Superior temporal gyrus (tissue), 1 donor: ENCODE measurements at regions not wholly inside any gene's neighbourhood (a gene's known extent, or its start where the extent isn't known, plus 50 kb on each side); places are given as distances from the start of the nearest gene placed in this dataset.
A peak's percentile ranks its signal among the peaks of the same experiment; 100 is the strongest.
"Not testable (repeated sequence)": the region's sequence is repeated elsewhere in the genome, so short reads cannot be mapped to it uniquely, and the experiment has no call there.

Experiments
- DNase-seq: peaks from one replicate; pipeline ENCODE4 v3.0.0-alpha.2; 2016; ENCODE audit errors: extremely low spot score

DNA sequence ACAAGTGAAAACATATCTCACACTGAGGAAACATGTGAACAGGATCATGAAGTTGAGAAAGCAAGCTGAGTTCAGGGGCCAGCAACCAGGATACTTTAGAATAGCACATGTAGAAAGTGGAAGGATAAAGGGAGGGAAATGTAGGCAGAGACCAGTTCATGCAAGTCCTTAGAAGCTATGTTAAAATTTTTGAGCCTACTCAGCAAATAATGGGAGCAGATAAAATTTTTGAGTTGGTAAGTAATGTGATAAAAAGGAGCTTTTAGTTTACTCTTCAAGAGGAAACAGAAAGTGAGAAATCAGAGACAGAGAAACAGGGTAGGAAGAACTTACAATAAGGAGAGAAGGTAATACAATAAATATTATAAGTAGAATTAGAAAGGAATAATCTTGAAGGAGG lies 105.6 kb upstream of the ZBTB20 start:
- no peak for DNase-seq

GRCh38 chr3:115254492-115255196 lies 107.6 kb upstream of the ZBTB20 start:
- DNase-seq = no peak

GRCh38 chr3:115255197-115255585 lies 108.1 kb upstream of the ZBTB20 start:
- DNase-seq = no peak

- no peak for DNase-seq
These were observed 123.8 kb upstream of the ZBTB20 start for GRCh38 chr3:115270849-115271248.

DNA sequence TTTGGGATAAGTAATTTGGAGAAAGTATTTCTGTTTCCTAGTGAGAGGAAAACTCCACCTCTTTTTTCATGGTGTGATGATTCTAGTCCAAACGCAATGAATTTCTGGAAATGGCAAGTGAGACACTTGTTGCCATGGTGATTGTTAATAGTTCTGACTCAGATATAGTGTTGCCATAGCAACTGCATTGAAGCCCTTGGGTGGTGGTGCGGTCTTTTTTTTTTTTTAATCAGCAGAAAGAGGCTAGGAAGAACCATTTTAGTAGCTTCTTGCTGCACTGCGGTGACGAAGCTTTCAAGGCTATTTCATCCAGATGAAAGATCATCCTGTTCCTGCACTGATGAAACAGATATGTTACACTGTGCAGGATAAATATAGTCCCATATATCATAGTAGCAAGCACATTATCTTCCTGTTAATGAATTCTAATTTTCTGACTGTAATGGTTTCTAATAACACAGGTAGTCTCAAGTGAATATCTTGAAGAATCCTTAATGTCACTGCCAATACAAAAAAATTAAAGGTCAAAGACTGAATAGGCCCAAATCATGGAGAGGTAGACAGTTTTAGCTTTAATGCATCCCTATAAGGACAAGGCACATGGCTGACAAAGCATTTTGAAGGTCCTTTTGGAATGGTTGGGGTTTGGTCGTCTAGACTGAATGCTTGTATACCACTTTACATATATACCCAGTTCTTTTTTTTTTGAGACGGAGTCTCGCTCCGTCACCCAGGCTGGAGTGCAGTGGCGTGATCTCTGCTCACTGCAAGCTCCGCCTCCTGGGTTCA lies 125.1 kb upstream of the ZBTB20 start:
- peak; percentile 83 for DNase-seq

- no peak for DNase-seq
These were observed 128.8 kb upstream of the ZBTB20 start for GRCh38 chr3:115275896-115276295.

DNA sequence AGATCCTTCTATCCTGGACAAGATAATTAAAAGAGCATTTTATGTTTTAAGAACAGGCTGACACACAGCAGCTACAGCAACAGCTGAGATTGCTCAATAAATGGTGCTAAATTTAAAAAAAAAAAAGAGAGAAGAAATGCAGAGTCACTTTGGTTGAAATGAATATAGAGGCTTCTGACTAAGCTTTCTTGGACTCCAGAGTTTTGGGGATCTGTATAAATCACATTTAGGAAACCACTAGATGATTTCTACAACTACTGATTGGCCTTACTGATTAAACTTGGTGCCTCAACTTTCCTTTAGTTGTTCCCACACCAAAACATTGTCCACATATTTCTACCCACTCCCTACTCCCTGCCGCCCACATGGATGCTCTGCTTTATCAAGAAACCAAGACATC lies 132.9 kb upstream of the ZBTB20 start:
- DNase-seq = no peak

DNA sequence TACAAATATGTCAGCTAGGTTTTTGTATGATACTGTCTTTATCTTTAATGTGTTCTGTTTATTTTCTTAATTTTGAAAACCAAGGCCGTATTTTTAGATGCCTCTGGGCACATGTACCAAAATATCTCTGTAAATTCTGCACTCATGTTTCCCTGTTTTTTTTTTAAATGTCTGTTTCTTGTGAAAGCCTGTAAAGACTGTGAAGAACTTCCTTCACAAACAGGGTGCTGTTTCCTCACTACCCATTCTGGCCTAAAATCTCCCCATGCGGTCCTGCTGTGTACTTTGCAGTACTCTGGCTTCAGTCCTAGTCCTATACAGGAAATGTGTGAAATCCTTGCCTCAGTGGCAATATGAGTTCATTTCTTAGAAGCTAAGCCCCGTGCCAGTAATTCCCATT lies 133.4 kb upstream of the ZBTB20 start:
- no peak for DNase-seq

DNA sequence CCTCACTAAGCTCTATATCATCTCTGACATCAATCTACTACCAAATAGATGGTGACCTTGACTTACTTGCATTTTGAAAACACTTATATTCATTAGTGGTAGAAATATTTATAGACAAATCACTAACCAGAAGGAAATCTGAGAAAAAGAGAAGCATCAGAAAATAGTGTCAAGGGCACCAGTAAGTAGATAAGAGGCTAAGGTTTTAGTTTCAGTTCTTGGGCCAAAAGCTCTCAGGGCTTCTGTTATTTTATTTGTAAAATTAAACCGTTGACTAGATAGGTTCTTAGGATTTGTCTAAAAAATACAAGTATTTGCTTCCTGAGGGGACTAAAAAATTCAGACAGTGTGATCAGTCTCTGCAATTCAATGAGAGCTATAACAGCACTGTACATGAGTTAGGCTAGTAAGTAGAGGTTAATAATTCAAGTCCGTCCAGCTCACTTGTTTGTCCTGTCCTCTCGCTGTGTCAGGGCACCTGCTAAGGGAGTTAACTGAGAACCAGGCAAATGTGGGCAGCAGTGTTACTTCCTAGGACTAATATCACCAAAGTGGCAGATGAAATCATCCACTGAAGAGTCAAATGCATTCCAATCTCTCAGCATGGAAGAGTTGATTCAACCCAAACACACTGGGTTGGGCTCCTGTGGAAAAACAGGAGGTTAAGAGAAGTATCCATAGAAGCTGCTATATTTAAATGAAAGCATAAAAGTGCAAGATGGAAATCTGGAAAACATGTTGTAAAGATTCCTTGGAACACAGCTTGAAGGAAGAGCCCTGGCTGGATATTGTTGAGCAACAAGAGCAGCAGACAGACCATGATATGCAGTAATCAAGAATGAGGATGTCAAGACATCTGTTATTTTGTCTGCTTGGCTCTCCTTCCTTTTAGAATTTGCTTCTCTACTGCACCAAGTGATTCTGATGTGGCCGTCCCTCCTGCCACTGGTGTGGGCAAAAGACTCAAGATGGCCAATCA lies 134.9 kb upstream of the ZBTB20 start:
- no peak for DNase-seq

DNA sequence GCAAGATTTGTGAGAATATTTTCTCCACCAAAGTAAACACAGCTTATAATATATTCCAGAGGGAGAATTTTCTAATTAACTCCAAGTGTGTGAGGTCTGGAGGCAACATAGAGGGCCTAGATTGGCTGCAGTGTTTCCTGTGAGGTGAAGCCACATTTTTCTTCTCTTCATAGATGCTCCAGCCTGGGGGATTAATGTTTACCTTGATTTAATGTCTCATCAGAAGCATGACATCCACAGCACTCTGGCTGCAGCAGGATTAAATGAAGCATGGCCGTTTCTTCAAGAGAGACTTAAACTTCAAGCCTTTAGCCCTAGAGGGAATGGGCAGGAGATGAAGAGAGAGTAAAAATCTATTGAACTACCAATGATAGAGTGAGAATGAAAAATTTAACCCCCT lies 137.9 kb upstream of the ZBTB20 start:
- no peak for DNase-seq

- DNase-seq = no peak
These were observed 139.6 kb upstream of the ZBTB20 start for GRCh38 chr3:115286529-115287197.

- DNase-seq = no peak
These were observed 140.1 kb upstream of the ZBTB20 start for GRCh38 chr3:115287198-115287597.

DNA sequence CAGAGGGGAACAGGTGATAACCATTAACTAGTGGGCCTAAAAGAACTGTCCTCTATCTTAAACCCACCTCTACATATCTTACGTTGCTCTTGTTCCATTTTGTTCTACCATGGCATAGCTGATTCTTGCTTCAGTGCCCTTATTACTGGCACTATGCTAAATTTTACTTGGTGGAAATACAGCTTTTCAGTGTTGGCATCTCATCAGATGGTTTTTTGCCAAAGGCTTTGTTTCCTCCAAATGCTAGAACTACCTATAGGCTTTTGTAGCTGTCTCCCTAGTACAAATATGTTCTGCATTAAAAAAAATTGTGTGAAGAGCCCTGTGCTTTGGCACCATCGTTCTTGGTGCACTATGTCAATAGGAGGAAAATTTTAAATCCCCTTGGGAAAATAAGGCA lies 145.0 kb upstream of the ZBTB20 start:
- no peak for DNase-seq

DNA sequence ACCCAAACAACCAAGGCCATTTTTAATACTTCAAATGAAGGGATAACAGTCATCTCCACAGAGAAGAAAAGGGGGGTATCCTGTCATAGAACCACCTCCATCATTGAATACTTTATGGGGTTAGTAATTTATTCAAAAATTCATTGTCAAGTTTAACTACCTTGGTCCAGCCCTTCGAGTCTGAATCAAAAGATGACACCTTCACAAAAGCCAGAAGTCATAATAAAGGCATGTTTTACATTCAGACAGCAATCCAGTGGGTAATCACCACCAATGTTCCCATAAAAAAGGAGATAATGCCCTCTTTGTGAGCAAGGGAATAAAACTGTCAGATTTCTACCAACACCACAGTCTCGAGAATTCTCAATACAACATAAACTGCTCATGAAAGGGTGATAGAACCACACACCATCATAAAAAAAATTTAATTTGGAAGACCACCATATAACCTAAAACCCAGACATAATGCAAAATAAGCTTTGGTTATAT lies 145.6 kb upstream of the ZBTB20 start:
- DNase-seq = no peak

GRCh38 chr3:115293321-115293720 lies 146.2 kb upstream of the ZBTB20 start:
- DNase-seq = no peak

GRCh38 chr3:115301364-115301860 lies 154.3 kb upstream of the ZBTB20 start:
- DNase-seq = no peak

- not testable (repeated sequence) for DNase-seq
These were observed 170.9 kb upstream of the ZBTB20 start for GRCh38 chr3:115317953-115318352.

- no peak for DNase-seq
These were observed 174.3 kb upstream of the ZBTB20 start for GRCh38 chr3:115321400-115321805.

- DNase-seq = no peak
These were observed 175.8 kb upstream of the ZBTB20 start for GRCh38 chr3:115322901-115323300.

DNA sequence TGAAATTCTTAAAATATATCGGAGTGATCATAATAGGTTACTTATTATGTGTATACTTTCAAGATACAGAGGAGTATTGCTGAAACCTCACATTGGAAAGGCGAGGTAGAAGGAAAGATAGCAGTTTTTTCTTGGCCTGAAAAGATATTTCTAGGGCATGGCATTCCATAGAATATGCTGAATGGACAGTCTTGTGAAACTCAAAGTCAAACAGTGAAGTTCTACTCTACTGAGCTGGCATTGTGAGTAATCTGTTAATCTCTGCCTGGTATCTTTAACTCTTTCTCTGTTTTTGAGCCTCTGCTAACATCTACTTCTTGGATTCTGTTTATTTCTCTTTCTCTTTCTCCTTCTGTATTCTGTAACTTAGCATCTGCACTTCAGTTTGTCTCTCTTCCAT lies 176.3 kb upstream of the ZBTB20 start:
- no peak for DNase-seq

DNA sequence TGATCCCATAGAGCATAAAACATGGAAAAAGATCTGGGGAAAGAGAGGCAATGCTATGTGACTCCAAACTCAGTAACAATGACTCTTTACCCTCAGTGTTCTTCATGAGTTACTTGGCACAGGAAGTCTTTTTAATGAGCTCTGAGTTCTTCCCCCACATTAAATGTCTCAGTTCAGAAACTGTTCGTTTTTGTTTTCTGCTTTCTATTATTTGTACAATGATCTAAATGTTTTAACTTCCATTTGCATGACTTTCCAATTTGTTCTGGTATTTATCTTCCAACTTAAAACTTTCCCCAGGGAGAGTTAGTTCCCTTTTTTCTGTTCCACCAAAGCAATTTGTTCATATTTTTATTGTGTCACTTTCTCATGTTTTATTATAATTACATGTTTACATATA lies 177.0 kb upstream of the ZBTB20 start:
- no peak for DNase-seq
